ENCODE measurements at regions not wholly inside any gene's neighbourhood (a gene's known extent, or its start where the extent isn't known, plus 50 kb on each side); places are given as distances from the start of the nearest gene placed in this dataset.

GRCh38 chr6:144602523-144603180 lies 317.5 kb downstream of the UTRN start:
- no peak for TF ChIP-seq ATF3 (IDR thresholded peaks at IDR 0.05; ENCODE audit: insufficient read depth, low read depth, low read length)
- TF ChIP-seq RAD21 (IDR thresholded peaks at IDR 0.05 in 1 of 2, conservative IDR thresholded peaks at IDR 0.05 in 1 of 2; ENCODE audit: low read depth in 2 of 2, low read length in 2 of 2) = no peak
- TF ChIP-seq CTCF (IDR thresholded peaks at IDR 0.05; ENCODE audit: control extremely low read depth in 1 of 3, insufficient read depth in 1 of 3, low read depth in 1 of 3, low read length in 3 of 3) = no peak
- no peak for TF ChIP-seq CBX8 (IDR thresholded peaks at IDR 0.05; ENCODE audit: borderline replicate concordance, low read depth, low read length)
- no peak for TF ChIP-seq ASH2L (IDR thresholded peaks at IDR 0.05; ENCODE audit: low read length)
- no peak for TF ChIP-seq POLR2AphosphoS5 (IDR thresholded peaks at IDR 0.05; ENCODE audit: low read depth, low read length)
- no peak for TF ChIP-seq EP300 (IDR thresholded peaks at IDR 0.05; ENCODE audit: borderline replicate concordance in 1 of 2, low read depth in 2 of 2, low read length in 2 of 2)
- no peak for TF ChIP-seq ZNF274 (IDR thresholded peaks at IDR 0.05; ENCODE audit: borderline replicate concordance, extremely low read depth, low read length)
- TF ChIP-seq CREB1 (IDR thresholded peaks at IDR 0.05) = no peak
- TF ChIP-seq, protein P1, sequence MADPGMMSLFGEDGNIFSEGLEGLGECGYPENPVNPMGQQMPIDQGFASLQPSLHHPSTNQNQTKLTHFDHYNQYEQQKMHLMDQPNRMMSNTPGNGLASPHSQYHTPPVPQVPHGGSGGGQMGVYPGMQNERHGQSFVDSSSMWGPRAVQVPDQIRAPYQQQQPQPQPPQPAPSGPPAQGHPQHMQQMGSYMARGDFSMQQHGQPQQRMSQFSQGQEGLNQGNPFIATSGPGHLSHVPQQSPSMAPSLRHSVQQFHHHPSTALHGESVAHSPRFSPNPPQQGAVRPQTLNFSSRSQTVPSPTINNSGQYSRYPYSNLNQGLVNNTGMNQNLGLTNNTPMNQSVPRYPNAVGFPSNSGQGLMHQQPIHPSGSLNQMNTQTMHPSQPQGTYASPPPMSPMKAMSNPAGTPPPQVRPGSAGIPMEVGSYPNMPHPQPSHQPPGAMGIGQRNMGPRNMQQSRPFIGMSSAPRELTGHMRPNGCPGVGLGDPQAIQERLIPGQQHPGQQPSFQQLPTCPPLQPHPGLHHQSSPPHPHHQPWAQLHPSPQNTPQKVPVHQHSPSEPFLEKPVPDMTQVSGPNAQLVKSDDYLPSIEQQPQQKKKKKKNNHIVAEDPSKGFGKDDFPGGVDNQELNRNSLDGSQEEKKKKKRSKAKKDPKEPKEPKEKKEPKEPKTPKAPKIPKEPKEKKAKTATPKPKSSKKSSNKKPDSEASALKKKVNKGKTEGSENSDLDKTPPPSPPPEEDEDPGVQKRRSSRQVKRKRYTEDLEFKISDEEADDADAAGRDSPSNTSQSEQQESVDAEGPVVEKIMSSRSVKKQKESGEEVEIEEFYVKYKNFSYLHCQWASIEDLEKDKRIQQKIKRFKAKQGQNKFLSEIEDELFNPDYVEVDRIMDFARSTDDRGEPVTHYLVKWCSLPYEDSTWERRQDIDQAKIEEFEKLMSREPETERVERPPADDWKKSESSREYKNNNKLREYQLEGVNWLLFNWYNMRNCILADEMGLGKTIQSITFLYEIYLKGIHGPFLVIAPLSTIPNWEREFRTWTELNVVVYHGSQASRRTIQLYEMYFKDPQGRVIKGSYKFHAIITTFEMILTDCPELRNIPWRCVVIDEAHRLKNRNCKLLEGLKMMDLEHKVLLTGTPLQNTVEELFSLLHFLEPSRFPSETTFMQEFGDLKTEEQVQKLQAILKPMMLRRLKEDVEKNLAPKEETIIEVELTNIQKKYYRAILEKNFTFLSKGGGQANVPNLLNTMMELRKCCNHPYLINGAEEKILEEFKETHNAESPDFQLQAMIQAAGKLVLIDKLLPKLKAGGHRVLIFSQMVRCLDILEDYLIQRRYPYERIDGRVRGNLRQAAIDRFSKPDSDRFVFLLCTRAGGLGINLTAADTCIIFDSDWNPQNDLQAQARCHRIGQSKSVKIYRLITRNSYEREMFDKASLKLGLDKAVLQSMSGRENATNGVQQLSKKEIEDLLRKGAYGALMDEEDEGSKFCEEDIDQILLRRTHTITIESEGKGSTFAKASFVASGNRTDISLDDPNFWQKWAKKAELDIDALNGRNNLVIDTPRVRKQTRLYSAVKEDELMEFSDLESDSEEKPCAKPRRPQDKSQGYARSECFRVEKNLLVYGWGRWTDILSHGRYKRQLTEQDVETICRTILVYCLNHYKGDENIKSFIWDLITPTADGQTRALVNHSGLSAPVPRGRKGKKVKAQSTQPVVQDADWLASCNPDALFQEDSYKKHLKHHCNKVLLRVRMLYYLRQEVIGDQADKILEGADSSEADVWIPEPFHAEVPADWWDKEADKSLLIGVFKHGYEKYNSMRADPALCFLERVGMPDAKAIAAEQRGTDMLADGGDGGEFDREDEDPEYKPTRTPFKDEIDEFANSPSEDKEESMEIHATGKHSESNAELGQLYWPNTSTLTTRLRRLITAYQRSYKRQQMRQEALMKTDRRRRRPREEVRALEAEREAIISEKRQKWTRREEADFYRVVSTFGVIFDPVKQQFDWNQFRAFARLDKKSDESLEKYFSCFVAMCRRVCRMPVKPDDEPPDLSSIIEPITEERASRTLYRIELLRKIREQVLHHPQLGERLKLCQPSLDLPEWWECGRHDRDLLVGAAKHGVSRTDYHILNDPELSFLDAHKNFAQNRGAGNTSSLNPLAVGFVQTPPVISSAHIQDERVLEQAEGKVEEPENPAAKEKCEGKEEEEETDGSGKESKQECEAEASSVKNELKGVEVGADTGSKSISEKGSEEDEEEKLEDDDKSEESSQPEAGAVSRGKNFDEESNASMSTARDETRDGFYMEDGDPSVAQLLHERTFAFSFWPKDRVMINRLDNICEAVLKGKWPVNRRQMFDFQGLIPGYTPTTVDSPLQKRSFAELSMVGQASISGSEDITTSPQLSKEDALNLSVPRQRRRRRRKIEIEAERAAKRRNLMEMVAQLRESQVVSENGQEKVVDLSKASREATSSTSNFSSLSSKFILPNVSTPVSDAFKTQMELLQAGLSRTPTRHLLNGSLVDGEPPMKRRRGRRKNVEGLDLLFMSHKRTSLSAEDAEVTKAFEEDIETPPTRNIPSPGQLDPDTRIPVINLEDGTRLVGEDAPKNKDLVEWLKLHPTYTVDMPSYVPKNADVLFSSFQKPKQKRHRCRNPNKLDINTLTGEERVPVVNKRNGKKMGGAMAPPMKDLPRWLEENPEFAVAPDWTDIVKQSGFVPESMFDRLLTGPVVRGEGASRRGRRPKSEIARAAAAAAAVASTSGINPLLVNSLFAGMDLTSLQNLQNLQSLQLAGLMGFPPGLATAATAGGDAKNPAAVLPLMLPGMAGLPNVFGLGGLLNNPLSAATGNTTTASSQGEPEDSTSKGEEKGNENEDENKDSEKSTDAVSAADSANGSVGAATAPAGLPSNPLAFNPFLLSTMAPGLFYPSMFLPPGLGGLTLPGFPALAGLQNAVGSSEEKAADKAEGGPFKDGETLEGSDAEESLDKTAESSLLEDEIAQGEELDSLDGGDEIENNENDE (IDR thresholded peaks at IDR 0.05; ENCODE audit: insufficient replicate concordance, low read length) = no peak
- no peak for TF ChIP-seq SAP30 (IDR thresholded peaks at IDR 0.05; ENCODE audit: insufficient read depth, insufficient replicate concordance, low read length)

Measured in H1 (cell line).